NCI-H69 (cell line): ENCODE measurements at regions not wholly inside any gene's neighbourhood (a gene's known extent, or its start where the extent isn't known, plus 50 kb on each side); places are given as distances from the start of the nearest gene placed in this dataset.

Source experiments
- DNase-seq: peaks from one replicate; lab custom pipeline; 2025; lab: John Stamatoyannopoulos, UW

DNA sequence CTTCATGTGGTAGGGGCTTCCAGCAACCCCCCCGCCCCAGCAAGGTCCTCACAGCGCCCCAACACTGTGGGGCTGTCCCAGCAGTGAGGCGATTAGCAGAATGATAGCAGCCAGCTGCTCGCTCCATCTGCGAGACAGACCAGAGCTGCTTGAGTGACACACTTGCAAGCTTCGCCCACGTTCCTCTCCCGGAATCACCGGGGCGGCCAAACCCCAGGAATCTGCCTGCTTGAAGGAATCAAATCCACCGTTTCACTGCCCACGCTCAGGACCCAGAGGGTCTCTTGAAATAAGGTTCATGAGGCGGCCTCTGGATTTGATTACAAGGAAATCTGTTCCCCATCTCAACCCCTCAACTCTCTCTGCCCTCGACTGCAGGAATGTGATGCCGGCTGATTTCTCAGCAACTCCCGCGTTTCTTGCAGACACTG lies 356.0 kb downstream of the C16orf95 start:
- DNase-seq = no peak

- no peak for DNase-seq
Observed at GRCh38 chr16:86962259-86962658, 354.9 kb downstream of the C16orf95 start.

DNA sequence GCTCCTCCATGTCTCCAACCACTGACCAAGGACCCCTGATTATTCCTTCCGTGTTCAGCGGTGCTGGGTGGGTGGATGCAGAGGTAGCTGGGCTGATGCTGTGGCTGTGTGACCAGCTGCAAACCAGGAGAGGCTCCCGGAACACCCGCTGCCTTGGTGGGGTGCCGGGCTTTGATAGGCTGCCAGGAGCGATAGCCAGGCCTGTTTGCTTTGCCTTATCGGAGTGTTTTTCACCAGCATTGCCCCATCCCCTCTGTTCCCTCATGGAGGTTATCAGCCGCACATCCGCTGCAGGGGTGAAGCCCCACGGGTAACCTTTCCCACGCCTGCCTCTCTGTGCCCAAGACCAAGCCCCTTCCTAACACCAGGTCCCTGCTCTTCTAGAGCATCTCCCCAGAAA lies 354.3 kb downstream of the C16orf95 start:
- no peak for DNase-seq

- no peak for DNase-seq
Observed at GRCh38 chr16:86963600-86964575, 353.3 kb downstream of the C16orf95 start.

GRCh38 chr16:86964796-86965241 lies 352.4 kb downstream of the C16orf95 start:
- no peak for DNase-seq

- no peak for DNase-seq
Observed at GRCh38 chr16:86965331-86965730, 351.9 kb downstream of the C16orf95 start.

GRCh38 chr16:86965840-86966550 lies 351.2 kb downstream of the C16orf95 start:
- no peak for DNase-seq

- DNase-seq = no peak
Observed at GRCh38 chr16:86966777-86967176, 350.4 kb downstream of the C16orf95 start.

- no peak for DNase-seq
Observed at GRCh38 chr16:86968866-86969265, 348.3 kb downstream of the C16orf95 start.

DNA sequence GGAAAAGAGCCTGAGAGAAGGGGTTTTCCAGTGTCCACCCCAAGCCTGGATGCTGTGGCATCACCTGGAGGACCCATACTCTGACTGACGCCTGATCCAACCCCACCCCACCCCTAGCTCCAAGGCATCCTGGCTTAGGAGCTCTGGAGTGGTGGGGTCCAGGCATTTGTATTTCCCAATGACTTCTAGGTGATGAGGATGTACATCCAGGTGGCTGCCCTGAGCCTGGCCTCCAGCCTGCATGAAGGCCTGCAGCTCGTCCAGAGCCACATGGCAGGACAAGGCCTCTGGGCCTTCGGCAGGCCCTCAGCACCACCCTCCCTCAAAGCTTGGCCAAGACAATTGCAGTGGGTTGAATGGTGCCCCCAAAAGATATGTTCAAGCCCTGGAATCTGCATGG lies 347.5 kb downstream of the C16orf95 start:
- DNase-seq = no peak

- no peak for DNase-seq
Observed at GRCh38 chr16:86970279-86970678, 346.9 kb downstream of the C16orf95 start.

DNA sequence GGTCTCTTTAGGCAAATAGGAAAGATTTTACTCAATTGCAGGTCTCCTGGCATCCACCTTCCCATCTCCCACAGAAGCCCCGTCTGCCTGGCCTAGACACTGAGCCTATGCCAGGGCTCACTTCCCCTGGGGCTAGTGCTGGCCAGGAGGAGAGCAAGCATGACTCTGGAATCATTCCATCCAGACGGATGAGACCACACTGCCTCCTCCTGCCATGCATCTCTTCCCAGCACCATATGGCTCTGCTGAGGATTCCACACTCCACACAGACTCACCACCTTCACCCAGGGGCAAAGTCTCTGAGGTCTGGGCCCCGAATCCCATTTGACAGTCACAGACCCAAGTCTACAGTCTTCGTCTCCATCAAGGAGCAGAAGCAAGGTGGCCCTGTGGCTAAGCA lies 346.5 kb downstream of the C16orf95 start:
- DNase-seq = no peak

- no peak for DNase-seq
Observed at GRCh38 chr16:86971251-86971650, 345.9 kb downstream of the C16orf95 start.

DNA sequence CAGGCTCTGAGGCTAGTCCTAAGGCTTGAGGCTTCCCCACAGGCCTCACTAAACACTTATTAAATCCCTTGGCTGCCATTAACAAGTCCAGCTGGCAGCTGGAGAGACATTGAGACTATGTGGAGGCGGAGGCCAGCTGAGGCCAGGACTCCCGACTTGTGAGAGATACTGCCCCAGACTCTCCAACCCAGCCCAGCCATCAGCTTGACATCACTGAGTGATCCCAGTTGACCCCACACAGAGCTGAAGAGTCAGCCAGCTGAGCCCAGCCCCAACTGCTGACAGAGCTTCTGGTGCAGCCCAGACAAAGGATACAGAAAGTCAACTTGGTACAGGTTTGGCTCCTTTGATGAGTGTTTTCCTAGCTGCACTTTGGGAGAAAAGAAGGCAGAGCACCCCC lies 343.1 kb downstream of the C16orf95 start:
- no peak for DNase-seq

GRCh38 chr16:86975445-86975844 lies 341.7 kb downstream of the C16orf95 start:
- no peak for DNase-seq

- DNase-seq = no peak
Observed at GRCh38 chr16:86977076-86977676, 340.0 kb downstream of the C16orf95 start.

- no peak for DNase-seq
Observed at GRCh38 chr16:86978445-86979030, 338.7 kb downstream of the C16orf95 start.

DNA sequence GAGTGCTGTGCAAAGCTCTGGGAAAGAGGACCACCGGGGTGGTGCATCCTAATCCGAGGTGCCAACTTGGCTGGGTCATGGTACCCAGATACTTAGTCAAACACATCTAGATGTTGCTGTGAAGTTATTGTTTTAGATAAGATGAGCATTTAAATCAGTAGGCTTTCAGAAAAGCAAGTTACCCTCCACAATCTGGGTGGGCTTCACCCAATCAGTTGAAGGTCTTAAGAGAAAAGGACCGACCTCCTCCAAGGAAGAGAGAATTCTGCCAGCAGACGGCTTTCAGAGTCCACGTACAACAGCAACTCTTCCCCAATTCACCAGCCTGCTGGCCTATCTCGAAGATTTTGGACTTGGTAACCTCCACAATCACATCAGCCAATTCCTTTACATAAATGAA lies 338.1 kb downstream of the C16orf95 start:
- no peak for DNase-seq

GRCh38 chr16:86979984-86980553 lies 337.1 kb downstream of the C16orf95 start:
- DNase-seq = no peak

- no peak for DNase-seq
Observed at GRCh38 chr16:86980644-86981043, 336.5 kb downstream of the C16orf95 start.

GRCh38 chr16:86982347-86982596 lies 334.9 kb downstream of the C16orf95 start:
- no peak for DNase-seq

DNA sequence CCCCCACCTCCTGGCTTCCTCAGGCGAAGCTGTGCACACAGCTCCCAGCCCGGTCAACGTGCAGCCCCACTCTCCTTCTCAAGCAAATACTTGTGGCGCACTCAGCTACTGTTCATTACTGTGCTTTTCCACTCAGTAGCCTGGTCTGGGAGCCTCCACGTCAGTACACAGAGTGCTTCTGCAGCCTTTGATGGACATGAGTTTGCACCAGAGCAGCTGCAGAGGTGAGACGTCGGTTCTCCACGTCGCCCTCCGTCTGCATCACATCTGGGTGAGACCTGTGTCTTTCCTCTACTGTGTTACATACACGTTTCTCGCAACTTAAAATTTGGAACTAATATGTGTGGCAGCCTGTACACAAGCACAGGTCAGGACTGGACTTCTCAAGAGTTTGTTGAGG lies 334.3 kb downstream of the C16orf95 start:
- no peak for DNase-seq
